Spleen (tissue), 11 donors: ENCODE measurements at regions not wholly inside any gene's neighbourhood (a gene's known extent, or its start where the extent isn't known, plus 50 kb on each side); places are given as distances from the start of the nearest gene placed in this dataset.

Experiments
- DNase-seq: peaks from one replicate; pipeline ENCODE4 v3.0.0-alpha.2; 2020
- H3K27ac ChIP-seq, 8 donors: fragments of 200-600 bp; sonication (generic) in 7 of 8; 1 replicate in 4 of 8; 2 replicates in 4 of 8; pipeline versions ENCODE4 v1.5.0 to v1.8.0; 2016 to 2021; ENCODE audit warnings: inconsistent platforms in 4 of 8, mild to moderate bottlenecking in 4 of 8, moderate library complexity in 1 of 8
- H3K27me3 ChIP-seq, 7 donors: fragments of 200-600 bp; sonication (generic) in 6 of 7; replicated peaks in 1 of 7; 1 replicate in 4 of 7; 2 replicates in 3 of 7; pipeline versions ENCODE4 v1.5.0 to v1.8.0; 2016 to 2021; ENCODE audit warnings: inconsistent platforms in 3 of 7, mild to moderate bottlenecking in 1 of 7
- H3K36me3 ChIP-seq, 6 donors: fragments of 200-600 bp; sonication (generic) in 5 of 6; 1 replicate in 4 of 6; 2 replicates in 2 of 6; pipeline versions ENCODE4 v1.5.0 to v1.8.0; 2016 to 2021; ENCODE audit warnings: inconsistent platforms in 2 of 6
- H3K4me1 ChIP-seq, 6 donors: fragments of 200-600 bp; sonication (generic) in 5 of 6; 1 replicate in 3 of 6; 2 replicates in 3 of 6; pipeline versions ENCODE4 v1.5.0 to v1.8.0; 2016 to 2021; ENCODE audit warnings: inconsistent platforms in 3 of 6
- H3K4me3 ChIP-seq, 8 donors: fragments of 200-600 bp; sonication (generic) in 7 of 8; 1 replicate in 4 of 8; 2 replicates in 4 of 8; pipeline versions ENCODE4 v1.5.0 to v1.8.0; 2016 to 2021; ENCODE audit warnings: inconsistent platforms in 4 of 8, mild to moderate bottlenecking in 4 of 8, moderate library complexity in 2 of 8
- H3K9me3 ChIP-seq, 8 donors: fragments of 200-600 bp; sonication (generic) in 7 of 8; 1 replicate in 4 of 8; 2 replicates in 4 of 8; pipeline versions ENCODE4 v1.5.0 to v1.8.0; 2016 to 2021; ENCODE audit warnings: inconsistent platforms in 4 of 8
- POLR2A ChIP-seq, 3 donors: fragments of 450-650 bp; IDR thresholded peaks; one replicate each; pipeline ENCODE4 v1.5.1; 2017; ENCODE audit warnings: antibody characterized with exemption in 3 of 3, mild to moderate bottlenecking in 1 of 3
- POLR2AphosphoS5 ChIP-seq, 3 donors: sonication (generic); formaldehyde crosslinking; IDR thresholded peaks; one replicate each; pipeline ENCODE4 v1.5.1; 2017; ENCODE audit warnings: antibody characterized with exemption in 3 of 3
- whole genome bisulfite sequencing, 5 donors: extraction: QIAGEN DNeasy Blood & Tissue Kit in 3 of 5; methylation state at CpG; one replicate each; pipeline versions ENCODE4 v1.1.5 to v1.1.7; 2013 to 2018; 5-methylcytosine and 5-hydroxymethylcytosine counted together
- intact Hi-C: fragments of 100-400 bp; cut with DNase I; formaldehyde crosslinking; loops from one replicate; pipeline ENCODE4 v1.15.0; 2023; ENCODE audit warnings: low total_unique reads
- TF ChIP-seq, protein P1 (sequence below), 11 experiments: fragments of 200-600 bp in 7 of 11; fragments of 450-650 bp in 4 of 11; sonication (generic) in 4 of 11; IDR thresholded peaks in 8 of 11; conservative IDR thresholded peaks in 3 of 11; 1 replicate in 7 of 11; 2 replicates in 4 of 11; pipeline versions ENCODE4 v1.4.0 to v1.8.0; 2016 to 2021; ENCODE audit warnings: antibody characterized with exemption in 11 of 11, inconsistent platforms in 4 of 11, mild to moderate bottlenecking in 1 of 11
- donor health status: healthy with polysubstance abuse.
- donor health status: DM: no; HTN: no; CAD: no; lungs with moderate emphysema.
- donor health status: DM: no; HTN: no; CAD: no.
- donor health status: Bipolar disorder and iron deficiency.
- donor health status: healthy.
- donor health status: DM: no; HTN: no; CAD: no.
- donor health status: DM: yes; HTN: yes; CAD: no.

DNA sequence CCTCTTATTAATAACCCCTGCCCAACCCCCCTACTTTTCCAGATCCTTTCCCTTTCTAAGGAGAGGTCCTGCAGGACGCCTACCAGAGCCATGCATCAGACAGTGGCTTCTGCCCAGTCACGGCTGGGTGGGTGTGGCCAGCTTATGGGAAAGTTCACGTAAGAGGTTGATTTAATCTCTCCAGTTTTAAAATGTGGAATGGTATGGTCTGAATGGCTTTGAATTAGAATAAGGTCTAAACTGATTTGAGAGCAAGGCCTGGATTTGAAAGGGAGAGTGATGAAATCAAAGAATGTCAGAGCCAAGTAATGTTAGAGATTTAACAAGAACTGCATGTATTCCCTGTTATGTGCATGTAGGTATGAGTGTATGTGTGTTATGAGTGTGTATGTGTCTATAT is 275.7 kb downstream of the PAX1 start:
- no peak overlapping the region for H3K27ac ChIP-seq
- H3K27me3 ChIP-seq = no peaks in the 10 kb centered on the region
- WGBS, 5 donors = 74 to 83% (median 80%) methylated on average over 3 of the region's 3 CpGs
- no peak for DNase-seq
- peaks cover 0 to 52% (median 14%) of the 10 kb centered on the region in 8 donors for H3K9me3 ChIP-seq
- TF ChIP-seq POLR2AphosphoS5 (IDR thresholded peaks at IDR 0.05) = no peak
- TF ChIP-seq, protein P1, sequence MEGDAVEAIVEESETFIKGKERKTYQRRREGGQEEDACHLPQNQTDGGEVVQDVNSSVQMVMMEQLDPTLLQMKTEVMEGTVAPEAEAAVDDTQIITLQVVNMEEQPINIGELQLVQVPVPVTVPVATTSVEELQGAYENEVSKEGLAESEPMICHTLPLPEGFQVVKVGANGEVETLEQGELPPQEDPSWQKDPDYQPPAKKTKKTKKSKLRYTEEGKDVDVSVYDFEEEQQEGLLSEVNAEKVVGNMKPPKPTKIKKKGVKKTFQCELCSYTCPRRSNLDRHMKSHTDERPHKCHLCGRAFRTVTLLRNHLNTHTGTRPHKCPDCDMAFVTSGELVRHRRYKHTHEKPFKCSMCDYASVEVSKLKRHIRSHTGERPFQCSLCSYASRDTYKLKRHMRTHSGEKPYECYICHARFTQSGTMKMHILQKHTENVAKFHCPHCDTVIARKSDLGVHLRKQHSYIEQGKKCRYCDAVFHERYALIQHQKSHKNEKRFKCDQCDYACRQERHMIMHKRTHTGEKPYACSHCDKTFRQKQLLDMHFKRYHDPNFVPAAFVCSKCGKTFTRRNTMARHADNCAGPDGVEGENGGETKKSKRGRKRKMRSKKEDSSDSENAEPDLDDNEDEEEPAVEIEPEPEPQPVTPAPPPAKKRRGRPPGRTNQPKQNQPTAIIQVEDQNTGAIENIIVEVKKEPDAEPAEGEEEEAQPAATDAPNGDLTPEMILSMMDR (IDR thresholded peaks at IDR 0.05 in 8 of 11, conservative IDR thresholded peaks at IDR 0.05 in 3 of 11) = no peak
- TF ChIP-seq POLR2A (IDR thresholded peaks at IDR 0.05) = no peak
- intact Hi-C loops = no loop called here
- H3K36me3 ChIP-seq = no peaks in the 10 kb centered on the region
- H3K4me3 ChIP-seq = no peak overlapping the region
- H3K4me1 ChIP-seq = no peaks in the 10 kb centered on the region

DNA sequence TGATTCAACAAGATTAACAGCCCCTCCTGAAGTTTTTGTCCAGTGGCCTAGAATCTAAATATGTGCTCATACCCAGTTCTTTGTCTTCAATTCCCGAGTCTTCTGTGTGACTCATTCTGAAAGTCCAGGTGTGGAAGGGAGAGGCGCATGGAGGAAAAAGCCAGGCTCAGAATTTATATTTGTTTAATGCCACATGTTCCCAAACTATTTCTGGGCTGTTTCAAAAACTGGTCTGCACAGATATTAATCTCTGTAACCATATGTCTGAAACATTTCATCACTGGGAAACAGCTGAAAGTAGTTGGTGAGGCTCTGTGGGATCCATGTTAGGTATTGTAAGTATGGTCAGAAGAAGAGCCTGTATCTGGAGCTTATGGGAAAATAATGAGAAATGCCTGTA is 266.0 kb downstream of the PAX1 start:
- Histone ChIP-seq H3K4me3 (no peak overlapping the region), H3K27ac (no peak overlapping the region), H3K9me3 (peaks cover 0 to 34% (median 25%) of the 10 kb centered on the region in 8 donors), H3K4me1 (no peaks in the 10 kb centered on the region), H3K36me3 (no peaks in the 10 kb centered on the region), H3K27me3 (no peaks in the 10 kb centered on the region)
- no peak for DNase-seq
- WGBS, 5 donors = 69 to 77% (median 74%) methylated on average over 2 of the region's 2 CpGs
- intact Hi-C loops = no loop called here
- TF ChIP-seq POLR2AphosphoS5 (IDR thresholded peaks at IDR 0.05) (no peak), POLR2A (IDR thresholded peaks at IDR 0.05) (no peak)
- TF ChIP-seq, protein P1 (IDR thresholded peaks at IDR 0.05 in 8 of 11, conservative IDR thresholded peaks at IDR 0.05 in 3 of 11) = no peak

DNA sequence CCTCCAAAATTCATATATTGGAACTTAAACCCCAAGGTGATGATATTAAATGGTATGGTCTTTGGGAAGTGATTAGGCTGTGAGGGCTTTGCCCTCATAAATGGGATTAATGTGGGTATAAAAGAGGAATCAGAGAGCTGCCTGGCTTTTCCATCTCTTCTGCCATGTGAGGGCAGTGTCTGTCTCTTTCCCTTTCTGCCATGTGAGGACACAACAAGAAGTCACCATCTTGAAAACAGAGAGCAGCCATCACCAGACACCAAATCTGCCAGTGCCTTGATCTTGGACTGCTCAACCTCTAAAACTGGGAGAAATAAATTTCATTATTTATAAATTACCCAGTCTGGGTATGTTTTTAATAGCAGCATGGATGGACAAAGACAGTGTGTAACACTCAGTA is 263.0 kb downstream of the PAX1 start:
- H3K36me3 ChIP-seq = no peaks in the 10 kb centered on the region
- no peak overlapping the region for H3K4me3 ChIP-seq
- H3K27me3 ChIP-seq = no peaks in the 10 kb centered on the region
- intact Hi-C loops = no loop called here
- no peak overlapping the region for H3K27ac ChIP-seq
- TF ChIP-seq, protein P1 (IDR thresholded peaks at IDR 0.05 in 8 of 11, conservative IDR thresholded peaks at IDR 0.05 in 3 of 11) = no peak
- no peak for TF ChIP-seq POLR2A (IDR thresholded peaks at IDR 0.05)
- TF ChIP-seq POLR2AphosphoS5 (IDR thresholded peaks at IDR 0.05) = no peak
- peaks cover 0 to 20% (median 5%) of the 10 kb centered on the region in 8 donors for H3K9me3 ChIP-seq
- no peak for DNase-seq
- H3K4me1 ChIP-seq = no peaks in the 10 kb centered on the region

DNA sequence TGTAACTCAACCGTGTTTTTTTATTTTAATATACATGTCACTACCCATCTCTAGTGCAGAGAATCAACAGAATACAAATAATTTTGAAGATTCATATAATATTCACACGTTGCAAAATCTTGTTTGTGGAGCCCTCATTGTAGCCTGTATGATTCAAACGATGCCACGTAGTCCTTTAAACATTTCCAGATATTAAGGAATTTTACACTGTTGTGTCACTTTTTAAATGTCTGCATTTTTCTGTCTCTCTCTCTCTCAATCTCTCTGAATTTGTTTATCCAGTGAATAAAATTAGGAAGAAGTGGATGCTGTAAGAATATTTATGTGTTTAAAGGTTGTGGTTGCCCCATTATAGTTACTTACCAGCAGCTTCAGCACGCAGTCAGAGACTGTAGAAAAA is 262.0 kb downstream of the PAX1 start:
- Histone ChIP-seq H3K27ac (no peak overlapping the region), H3K36me3 (no peaks in the 10 kb centered on the region), H3K4me3 (no peak overlapping the region), H3K4me1 (no peaks in the 10 kb centered on the region), H3K9me3 (peaks cover 0 to 21% (median 12%) of the 10 kb centered on the region in 8 donors), H3K27me3 (no peaks in the 10 kb centered on the region)
- DNase-seq = no peak
- no peak for TF ChIP-seq POLR2AphosphoS5 (IDR thresholded peaks at IDR 0.05)
- TF ChIP-seq, protein P1 (IDR thresholded peaks at IDR 0.05 in 8 of 11, conservative IDR thresholded peaks at IDR 0.05 in 3 of 11) = no peak
- TF ChIP-seq POLR2A (IDR thresholded peaks at IDR 0.05) = no peak
- intact Hi-C loops = no loop called here
- WGBS, 5 donors = 67 to 73% (median 70%) methylated on average over 5 of the region's 5 CpGs
